ENCODE measurements at regions not wholly inside any gene's neighbourhood (a gene's known extent, or its start where the extent isn't known, plus 50 kb on each side); places are given as distances from the start of the nearest gene placed in this dataset.

GRCh38 chr16:74141015-74141414 is 155.6 kb upstream of the PSMD7 start:
- H3K36me3 ChIP-seq (ENCODE audit: control insufficient read depth, low read length): no peaks in the 10 kb centered on the region
- H4K20me1 ChIP-seq (ENCODE audit: control insufficient read depth, insufficient read depth, low read depth, low read length): no peaks in the 10 kb centered on the region
- H3K9me2 ChIP-seq (replicated peaks; ENCODE audit: control insufficient read depth, low read length): no peaks in the 10 kb centered on the region
- no peaks in the 10 kb centered on the region for H3K9me3 ChIP-seq (ENCODE audit: control insufficient read depth, insufficient read depth, low read length)
- no peak overlapping the region for H3K4me3 ChIP-seq (ENCODE audit: low read length)
- H3F3A ChIP-seq (ENCODE audit: control insufficient read depth, insufficient read depth): no peaks in the 10 kb centered on the region
- no peaks in the 10 kb centered on the region for H3K27me3 ChIP-seq (ENCODE audit: control insufficient read depth, low read length)
- TF ChIP-seq CTCF (IDR thresholded peaks at IDR 0.05; ENCODE audit: low read depth, low read length, poor library complexity, severe bottlenecking) (no peak), EZH2phosphoT487 (IDR thresholded peaks at IDR 0.05; ENCODE audit: borderline replicate concordance, low read length) (no peak)
- H3K79me2 ChIP-seq (ENCODE audit: control insufficient read depth, low read length): no peaks in the 10 kb centered on the region
- H3K4me1 ChIP-seq (ENCODE audit: control insufficient read depth, low read length): no peaks in the 10 kb centered on the region
- H3K4me2 ChIP-seq (ENCODE audit: low read length): no peak overlapping the region
- no peak overlapping the region for H3K27ac ChIP-seq (ENCODE audit: low read depth, low read length)

DNA sequence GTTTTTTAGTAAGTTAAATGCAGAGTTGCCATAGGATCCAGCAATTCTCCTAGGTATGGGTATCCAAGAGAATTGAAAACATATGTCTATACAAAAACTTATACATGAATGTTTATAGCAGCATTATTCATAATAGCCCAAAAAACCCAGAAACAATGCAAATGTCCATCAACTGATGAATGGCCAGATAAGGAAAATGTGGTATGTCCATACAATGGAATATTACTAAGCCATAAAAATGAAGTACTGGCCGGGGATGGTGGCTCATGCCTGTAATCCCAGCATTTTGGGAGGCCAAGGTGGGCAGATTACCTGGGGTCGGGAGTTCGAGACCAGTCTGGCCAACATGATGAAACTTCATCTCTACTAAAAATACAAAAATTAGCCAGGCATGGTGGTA is 156.1 kb upstream of the PSMD7 start:
- no peak overlapping the region for H3K4me3 ChIP-seq (ENCODE audit: low read length)
- no peaks in the 10 kb centered on the region for H3K9me2 ChIP-seq (replicated peaks; ENCODE audit: control insufficient read depth, low read length)
- H3K36me3 ChIP-seq (ENCODE audit: control insufficient read depth, low read length): no peaks in the 10 kb centered on the region
- no peak overlapping the region for H3K27ac ChIP-seq (ENCODE audit: low read depth, low read length)
- no peaks in the 10 kb centered on the region for H3F3A ChIP-seq (ENCODE audit: control insufficient read depth, insufficient read depth)
- H3K4me2 ChIP-seq (ENCODE audit: low read length): no peak overlapping the region
- no peaks in the 10 kb centered on the region for H4K20me1 ChIP-seq (ENCODE audit: control insufficient read depth, insufficient read depth, low read depth, low read length)
- TF ChIP-seq EZH2phosphoT487 (IDR thresholded peaks at IDR 0.05; ENCODE audit: borderline replicate concordance, low read length) (no peak), CTCF (IDR thresholded peaks at IDR 0.05; ENCODE audit: low read depth, low read length, poor library complexity, severe bottlenecking) (no peak)
- H3K27me3 ChIP-seq (ENCODE audit: control insufficient read depth, low read length): no peaks in the 10 kb centered on the region
- H3K9me3 ChIP-seq (ENCODE audit: control insufficient read depth, insufficient read depth, low read length): no peaks in the 10 kb centered on the region
- H3K4me1 ChIP-seq (ENCODE audit: control insufficient read depth, low read length): no peaks in the 10 kb centered on the region
- H3K79me2 ChIP-seq (ENCODE audit: control insufficient read depth, low read length): no peaks in the 10 kb centered on the region

- H3K4me2 ChIP-seq (ENCODE audit: low read length): no peak overlapping the region
These were observed 172.8 kb upstream of the PSMD7 start for GRCh38 chr16:74123826-74124225.

More at GRCh38 chr16:74123826-74124225, 172.8 kb upstream of the PSMD7 start:
- Histone ChIP-seq H3K9me2 (replicated peaks; ENCODE audit: control insufficient read depth, low read length) (no peaks in the 10 kb centered on the region), H3K4me1 (ENCODE audit: control insufficient read depth, low read length) (no peaks in the 10 kb centered on the region), H4K20me1 (ENCODE audit: control insufficient read depth, insufficient read depth, low read depth, low read length) (no peaks in the 10 kb centered on the region), H3K36me3 (ENCODE audit: control insufficient read depth, low read length) (no peaks in the 10 kb centered on the region), H3K27ac (ENCODE audit: low read depth, low read length) (no peak overlapping the region), H3K9me3 (ENCODE audit: control insufficient read depth, insufficient read depth, low read length) (no peaks in the 10 kb centered on the region), H3K4me3 (ENCODE audit: low read length) (no peak overlapping the region), H3K27me3 (ENCODE audit: control insufficient read depth, low read length) (no peaks in the 10 kb centered on the region), H3F3A (ENCODE audit: control insufficient read depth, insufficient read depth) (no peaks in the 10 kb centered on the region), H3K79me2 (ENCODE audit: control insufficient read depth, low read length) (no peaks in the 10 kb centered on the region)
- no peak for TF ChIP-seq CTCF (IDR thresholded peaks at IDR 0.05; ENCODE audit: low read depth, low read length, poor library complexity, severe bottlenecking)
- no peak for TF ChIP-seq EZH2phosphoT487 (IDR thresholded peaks at IDR 0.05; ENCODE audit: borderline replicate concordance, low read length)

Data from DOHH2 (cell line).